ENCODE measurements at regions not wholly inside any gene's neighbourhood (a gene's known extent, or its start where the extent isn't known, plus 50 kb on each side); places are given as distances from the start of the nearest gene placed in this dataset.
"Not testable (repeated sequence)": the region's sequence is repeated elsewhere in the genome, so short reads cannot be mapped to it uniquely, and the experiment has no call there.

GRCh38 chr4:49141955-49142354, 155.9 kb downstream of the CWH43 start:
- H3K36me3 ChIP-seq (ENCODE audit: insufficient read depth, low read length, poor library complexity, severe bottlenecking); intact Hi-C loops (cut with micrococcal nuclease; ENCODE audit: unreplicated experiment); DNase-seq (ENCODE audit: low spot score); BruUV-seq (replicated peaks); POLR2A ChIA-PET (ENCODE audit: low non-redundant PET); H3K27ac ChIP-seq (ENCODE audit: low read depth, low read length, poor library complexity, severe bottlenecking); CTCF ChIA-PET; H3K27me3 ChIP-seq (replicated peaks; ENCODE audit: insufficient read depth, low read depth, low read length, poor library complexity); H3K4me3 ChIP-seq (ENCODE audit: low read depth, low read length, poor library complexity, severe bottlenecking); H3K4me1 ChIP-seq (ENCODE audit: insufficient read depth, low read length, poor library complexity, severe bottlenecking): not testable (repeated sequence)
- peaks cover 23% of the 10 kb centered on the region for H3K9me3 ChIP-seq (ENCODE audit: low read depth, low read length, poor library complexity, severe bottlenecking)

GRCh38 chr4:49147143-49147542, 161.1 kb downstream of the CWH43 start:
- H3K27me3 ChIP-seq (replicated peaks; ENCODE audit: insufficient read depth, low read depth, low read length, poor library complexity); H3K4me1 ChIP-seq (ENCODE audit: insufficient read depth, low read length, poor library complexity, severe bottlenecking); intact Hi-C loops (cut with micrococcal nuclease; ENCODE audit: unreplicated experiment); H3K36me3 ChIP-seq (ENCODE audit: insufficient read depth, low read length, poor library complexity, severe bottlenecking); BruUV-seq (replicated peaks); CTCF ChIA-PET; H3K27ac ChIP-seq (ENCODE audit: low read depth, low read length, poor library complexity, severe bottlenecking); H3K4me3 ChIP-seq (ENCODE audit: low read depth, low read length, poor library complexity, severe bottlenecking); DNase-seq (ENCODE audit: low spot score); POLR2A ChIA-PET (ENCODE audit: low non-redundant PET): not testable (repeated sequence)
- H3K9me3 ChIP-seq (ENCODE audit: low read depth, low read length, poor library complexity, severe bottlenecking): peaks cover 65% of the 10 kb centered on the region

GRCh38 chr4:49147596-49147995, 161.5 kb downstream of the CWH43 start:
- H3K36me3 ChIP-seq (ENCODE audit: insufficient read depth, low read length, poor library complexity, severe bottlenecking); H3K27ac ChIP-seq (ENCODE audit: low read depth, low read length, poor library complexity, severe bottlenecking); H3K4me1 ChIP-seq (ENCODE audit: insufficient read depth, low read length, poor library complexity, severe bottlenecking); H3K27me3 ChIP-seq (replicated peaks; ENCODE audit: insufficient read depth, low read depth, low read length, poor library complexity); POLR2A ChIA-PET (ENCODE audit: low non-redundant PET); BruUV-seq (replicated peaks); intact Hi-C loops (cut with micrococcal nuclease; ENCODE audit: unreplicated experiment); CTCF ChIA-PET; H3K4me3 ChIP-seq (ENCODE audit: low read depth, low read length, poor library complexity, severe bottlenecking); DNase-seq (ENCODE audit: low spot score): not testable (repeated sequence)
- H3K9me3 ChIP-seq (ENCODE audit: low read depth, low read length, poor library complexity, severe bottlenecking): peaks cover 69% of the 10 kb centered on the region

GRCh38 chr4:49149006-49149975, 163.2 kb downstream of the CWH43 start:
- peak; percentile 89 for DNase-seq (ENCODE audit: low spot score)
- intact Hi-C loops (cut with micrococcal nuclease; ENCODE audit: unreplicated experiment); H3K4me3 ChIP-seq (ENCODE audit: low read depth, low read length, poor library complexity, severe bottlenecking); BruUV-seq (replicated peaks); CTCF ChIA-PET; H3K27me3 ChIP-seq (replicated peaks; ENCODE audit: insufficient read depth, low read depth, low read length, poor library complexity); H3K4me1 ChIP-seq (ENCODE audit: insufficient read depth, low read length, poor library complexity, severe bottlenecking); H3K27ac ChIP-seq (ENCODE audit: low read depth, low read length, poor library complexity, severe bottlenecking); H3K36me3 ChIP-seq (ENCODE audit: insufficient read depth, low read length, poor library complexity, severe bottlenecking); POLR2A ChIA-PET (ENCODE audit: low non-redundant PET): not testable (repeated sequence)
- H3K9me3 ChIP-seq (ENCODE audit: low read depth, low read length, poor library complexity, severe bottlenecking): peaks cover 85% of the 10 kb centered on the region

GRCh38 chr4:49150351-49151083, 164.4 kb downstream of the CWH43 start:
- peaks cover 89% of the 10 kb centered on the region for H3K9me3 ChIP-seq (ENCODE audit: low read depth, low read length, poor library complexity, severe bottlenecking)
- H3K27me3 ChIP-seq (replicated peaks; ENCODE audit: insufficient read depth, low read depth, low read length, poor library complexity); H3K4me1 ChIP-seq (ENCODE audit: insufficient read depth, low read length, poor library complexity, severe bottlenecking); H3K4me3 ChIP-seq (ENCODE audit: low read depth, low read length, poor library complexity, severe bottlenecking); POLR2A ChIA-PET (ENCODE audit: low non-redundant PET); DNase-seq (ENCODE audit: low spot score); BruUV-seq (replicated peaks); CTCF ChIA-PET; intact Hi-C loops (cut with micrococcal nuclease; ENCODE audit: unreplicated experiment); H3K27ac ChIP-seq (ENCODE audit: low read depth, low read length, poor library complexity, severe bottlenecking); H3K36me3 ChIP-seq (ENCODE audit: insufficient read depth, low read length, poor library complexity, severe bottlenecking): not testable (repeated sequence)

- peaks cover 78% of the 10 kb centered on the region for H3K9me3 ChIP-seq (ENCODE audit: low read depth, low read length, poor library complexity, severe bottlenecking)
- intact Hi-C loops (cut with micrococcal nuclease; ENCODE audit: unreplicated experiment); H3K36me3 ChIP-seq (ENCODE audit: insufficient read depth, low read length, poor library complexity, severe bottlenecking); POLR2A ChIA-PET (ENCODE audit: low non-redundant PET); H3K27ac ChIP-seq (ENCODE audit: low read depth, low read length, poor library complexity, severe bottlenecking); H3K4me3 ChIP-seq (ENCODE audit: low read depth, low read length, poor library complexity, severe bottlenecking); H3K4me1 ChIP-seq (ENCODE audit: insufficient read depth, low read length, poor library complexity, severe bottlenecking); BruUV-seq (replicated peaks); H3K27me3 ChIP-seq (replicated peaks; ENCODE audit: insufficient read depth, low read depth, low read length, poor library complexity); CTCF ChIA-PET; DNase-seq (ENCODE audit: low spot score): not testable (repeated sequence)
These were observed 166.9 kb downstream of the CWH43 start for GRCh38 chr4:49153011-49153410.

GRCh38 chr4:49154308-49155103, 168.4 kb downstream of the CWH43 start:
- H3K27me3 ChIP-seq (replicated peaks; ENCODE audit: insufficient read depth, low read depth, low read length, poor library complexity); intact Hi-C loops (cut with micrococcal nuclease; ENCODE audit: unreplicated experiment); H3K27ac ChIP-seq (ENCODE audit: low read depth, low read length, poor library complexity, severe bottlenecking); BruUV-seq (replicated peaks); H3K36me3 ChIP-seq (ENCODE audit: insufficient read depth, low read length, poor library complexity, severe bottlenecking); H3K4me1 ChIP-seq (ENCODE audit: insufficient read depth, low read length, poor library complexity, severe bottlenecking); CTCF ChIA-PET; POLR2A ChIA-PET (ENCODE audit: low non-redundant PET); H3K4me3 ChIP-seq (ENCODE audit: low read depth, low read length, poor library complexity, severe bottlenecking): not testable (repeated sequence)
- H3K9me3 ChIP-seq (ENCODE audit: low read depth, low read length, poor library complexity, severe bottlenecking): peaks cover 66% of the 10 kb centered on the region
- peak; percentile 81 for DNase-seq (ENCODE audit: low spot score)
